ENCODE measurements at regions not wholly inside any gene's neighbourhood (a gene's known extent, or its start where the extent isn't known, plus 50 kb on each side); places are given as distances from the start of the nearest gene placed in this dataset.

DNA sequence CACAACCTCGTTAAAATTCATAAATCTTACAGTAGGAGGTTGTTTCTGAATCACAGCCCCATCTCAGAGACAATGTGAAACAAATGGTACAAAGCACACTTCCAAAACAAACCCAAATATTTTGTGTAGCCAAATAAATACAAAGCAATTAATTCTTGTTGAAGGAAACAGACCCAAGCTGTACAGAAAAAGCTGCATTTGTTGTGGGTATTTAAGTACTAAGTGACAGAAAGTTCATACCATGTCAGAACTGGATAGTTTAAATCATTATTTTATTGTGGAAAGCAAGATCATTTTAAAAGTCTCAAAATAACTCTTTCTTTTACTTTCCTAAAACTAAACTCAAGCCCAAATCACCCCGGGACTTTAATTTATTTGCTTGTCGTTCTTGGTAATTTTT is 570.7 kb downstream of the ELAVL2 start:
- TF ChIP-seq RFX5 (IDR thresholded peaks at IDR 0.05; ENCODE audit: low read depth, low read length) (no peak), RAD21 (IDR thresholded peaks at IDR 0.05; ENCODE audit: low read length) (no peak), ELK1 (IDR thresholded peaks at IDR 0.05; ENCODE audit: borderline replicate concordance, low read depth, low read length) (no peak), MXI1 (IDR thresholded peaks at IDR 0.05; ENCODE audit: borderline replicate concordance, low read depth, low read length) (no peak), BHLHE40 (IDR thresholded peaks at IDR 0.05; ENCODE audit: low read depth, low read length) (no peak), MAFK (IDR thresholded peaks at IDR 0.05; ENCODE audit: low read depth, low read length) (no peak), RCOR1 (IDR thresholded peaks at IDR 0.05; ENCODE audit: insufficient replicate concordance, low read length) (no peak), SMC3 (IDR thresholded peaks at IDR 0.05; ENCODE audit: low read depth, low read length) (no peak), FOS (IDR thresholded peaks at IDR 0.05; ENCODE audit: low read depth, low read length) (no peak), CHD1 (IDR thresholded peaks at IDR 0.05; ENCODE audit: low read depth, low read length) (no peak), NFE2L2 (IDR thresholded peaks at IDR 0.05; ENCODE audit: low read depth, low read length) (no peak)
- TF ChIP-seq, protein P1, sequence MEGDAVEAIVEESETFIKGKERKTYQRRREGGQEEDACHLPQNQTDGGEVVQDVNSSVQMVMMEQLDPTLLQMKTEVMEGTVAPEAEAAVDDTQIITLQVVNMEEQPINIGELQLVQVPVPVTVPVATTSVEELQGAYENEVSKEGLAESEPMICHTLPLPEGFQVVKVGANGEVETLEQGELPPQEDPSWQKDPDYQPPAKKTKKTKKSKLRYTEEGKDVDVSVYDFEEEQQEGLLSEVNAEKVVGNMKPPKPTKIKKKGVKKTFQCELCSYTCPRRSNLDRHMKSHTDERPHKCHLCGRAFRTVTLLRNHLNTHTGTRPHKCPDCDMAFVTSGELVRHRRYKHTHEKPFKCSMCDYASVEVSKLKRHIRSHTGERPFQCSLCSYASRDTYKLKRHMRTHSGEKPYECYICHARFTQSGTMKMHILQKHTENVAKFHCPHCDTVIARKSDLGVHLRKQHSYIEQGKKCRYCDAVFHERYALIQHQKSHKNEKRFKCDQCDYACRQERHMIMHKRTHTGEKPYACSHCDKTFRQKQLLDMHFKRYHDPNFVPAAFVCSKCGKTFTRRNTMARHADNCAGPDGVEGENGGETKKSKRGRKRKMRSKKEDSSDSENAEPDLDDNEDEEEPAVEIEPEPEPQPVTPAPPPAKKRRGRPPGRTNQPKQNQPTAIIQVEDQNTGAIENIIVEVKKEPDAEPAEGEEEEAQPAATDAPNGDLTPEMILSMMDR (conservative IDR thresholded peaks at IDR 0.05; ENCODE audit: low read depth, low read length): no peak
- TF ChIP-seq, protein P2, sequence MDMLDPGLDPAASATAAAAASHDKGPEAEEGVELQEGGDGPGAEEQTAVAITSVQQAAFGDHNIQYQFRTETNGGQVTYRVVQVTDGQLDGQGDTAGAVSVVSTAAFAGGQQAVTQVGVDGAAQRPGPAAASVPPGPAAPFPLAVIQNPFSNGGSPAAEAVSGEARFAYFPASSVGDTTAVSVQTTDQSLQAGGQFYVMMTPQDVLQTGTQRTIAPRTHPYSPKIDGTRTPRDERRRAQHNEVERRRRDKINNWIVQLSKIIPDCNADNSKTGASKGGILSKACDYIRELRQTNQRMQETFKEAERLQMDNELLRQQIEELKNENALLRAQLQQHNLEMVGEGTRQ (IDR thresholded peaks at IDR 0.05; ENCODE audit: low read depth, low read length): no peak
- no CpG with 5 or more reads among the region's 3 CpGs for WGBS, 2 experiments (ENCODE audit: extremely low coverage in 2 of 2, insufficient read length in 1 of 2)
- Histone ChIP-seq H3K36me3 (ENCODE audit: control insufficient read depth, insufficient read depth, low read length) (no peaks in the 10 kb centered on the region), H3K23ac (ENCODE audit: low read depth, low read length) (no peak overlapping the region), H3K27me3 (ENCODE audit: control insufficient read depth, insufficient read depth, low read length) (no peaks in the 10 kb centered on the region), H3K79me1 (ENCODE audit: low read depth in 1 of 2, low read length in 2 of 2) (no peaks in the 10 kb centered on the region), H3K4me2 (ENCODE audit: low read depth, low read length) (no peak overlapping the region), H4K8ac (ENCODE audit: low read depth in 2 of 2, low read length in 2 of 2) (no peak overlapping the region), H4K91ac (ENCODE audit: insufficient read depth, low read depth, low read length) (no peak overlapping the region), H2BK20ac (ENCODE audit: low read depth, low read length) (no peak overlapping the region), H3K56ac (ENCODE audit: extremely low read depth, insufficient read depth, low read length) (no peak overlapping the region), H2AFZ (replicated peaks; ENCODE audit: low read length, poor library complexity) (no peak overlapping the region), H3K9me1 (ENCODE audit: insufficient read depth, low read length) (no peaks in the 10 kb centered on the region), H2AK9ac (replicated peaks; ENCODE audit: low read depth, low read length, poor library complexity) (no peak overlapping the region), H3K9ac (ENCODE audit: low read depth, low read length) (no peak overlapping the region), H3K4me1 (ENCODE audit: control insufficient read depth, insufficient read depth, low read length) (no peaks in the 10 kb centered on the region), H3K4ac (ENCODE audit: low read depth, low read length) (no peak overlapping the region), H3K27ac (ENCODE audit: insufficient read depth, low read length) (no peak overlapping the region), H3K18ac (ENCODE audit: low read depth, low read length) (no peak overlapping the region), H2BK5ac (ENCODE audit: low read depth, low read length, poor library complexity, severe bottlenecking) (no peak overlapping the region), H4K5ac (ENCODE audit: low read depth, low read length) (no peak overlapping the region), H3K9me3 (ENCODE audit: control insufficient read depth, insufficient read depth, low read length) (no peaks in the 10 kb centered on the region), H3K14ac (replicated peaks; ENCODE audit: low read depth, low read length) (no peak overlapping the region), H3K4me3 (ENCODE audit: insufficient read depth, low read depth, low read length) (no peak overlapping the region), H4K20me1 (ENCODE audit: insufficient read depth, low read length) (no peaks in the 10 kb centered on the region), H2BK15ac (ENCODE audit: low read depth, low read length) (no peak overlapping the region), H2BK120ac (ENCODE audit: low read depth, low read length) (no peak overlapping the region), H2AK5ac (ENCODE audit: low read depth, low read length) (no peak overlapping the region)
- dilution Hi-C loops (cut with HindIII; ENCODE audit: low sequenced_read_pairs, unreplicated experiment): no loop called here
- CTCF ChIA-PET: no interaction called here
- intact Hi-C loops (cut with micrococcal nuclease): no loop called here
- POLR2A ChIA-PET (ENCODE audit: unreplicated experiment): no interaction called here
- BruUV-seq (replicated peaks): no TSS peak
- no peak for ATAC-seq (ENCODE audit: low read depth)
- DNase-seq: no peak
- in situ Hi-C loops (cut with MboI; ENCODE audit: low sequenced_read_pairs): no loop called here

All from IMR-90 (cell line).